NCI-H2081 treated with DMSO at 0.1 percent for 48 hours (cell line): ENCODE measurements at regions not wholly inside any gene's neighbourhood (a gene's known extent, or its start where the extent isn't known, plus 50 kb on each side); places are given as distances from the start of the nearest gene placed in this dataset.
"Not testable (repeated sequence)": the region's sequence is repeated elsewhere in the genome, so short reads cannot be mapped to it uniquely, and the experiment has no call there.

ENCODE experiments used
- DNase-seq: peaks from one replicate; lab custom pipeline; 2025; lab: John Stamatoyannopoulos, UW

- no peak for DNase-seq
These were observed 79.8 kb downstream of the ZNF92 start for GRCh38 chr7:65453341-65454030.

GRCh38 chr7:65454469-65454868 lies 80.8 kb downstream of the ZNF92 start:
- DNase-seq = no peak

GRCh38 chr7:65455050-65455449 lies 81.4 kb downstream of the ZNF92 start:
- not testable (repeated sequence) for DNase-seq

GRCh38 chr7:65457705-65458104 lies 84.0 kb downstream of the ZNF92 start:
- DNase-seq = no peak

- no peak for DNase-seq
These were observed 85.8 kb downstream of the ZNF92 start for GRCh38 chr7:65459438-65459837.

- no peak for DNase-seq
These were observed 88.6 kb downstream of the ZNF92 start for GRCh38 chr7:65462148-65462716.

- no peak for DNase-seq
These were observed 89.5 kb downstream of the ZNF92 start for GRCh38 chr7:65463184-65463583.

- not testable (repeated sequence) for DNase-seq
These were observed 96.4 kb downstream of the ZNF92 start for GRCh38 chr7:65469919-65470558.

GRCh38 chr7:65471587-65471986 lies 97.9 kb downstream of the ZNF92 start:
- no peak for DNase-seq

GRCh38 chr7:65475040-65475726 lies 101.5 kb downstream of the ZNF92 start:
- no peak for DNase-seq

GRCh38 chr7:65475734-65476319 lies 102.2 kb downstream of the ZNF92 start:
- DNase-seq = no peak

GRCh38 chr7:65477326-65477725 lies 103.7 kb downstream of the ZNF92 start:
- DNase-seq = peak; percentile 14

GRCh38 chr7:65489260-65489767 lies 115.7 kb downstream of the ZNF92 start:
- no peak for DNase-seq

- DNase-seq = not testable (repeated sequence)
These were observed 123.0 kb downstream of the ZNF92 start for GRCh38 chr7:65496697-65497096.

GRCh38 chr7:65503434-65504152 lies 129.9 kb downstream of the ZNF92 start:
- no peak for DNase-seq

GRCh38 chr7:65504504-65505319 lies 131.1 kb downstream of the ZNF92 start:
- not testable (repeated sequence) for DNase-seq

- not testable (repeated sequence) for DNase-seq
These were observed 131.6 kb downstream of the ZNF92 start for GRCh38 chr7:65505320-65505633.

GRCh38 chr7:65508581-65509367 lies 135.1 kb downstream of the ZNF92 start:
- DNase-seq = not testable (repeated sequence)

GRCh38 chr7:65509368-65510186 lies 135.9 kb downstream of the ZNF92 start:
- no peak for DNase-seq
